OCI-LY7 (cell line): ENCODE measurements at regions not wholly inside any gene's neighbourhood (a gene's known extent, or its start where the extent isn't known, plus 50 kb on each side); places are given as distances from the start of the nearest gene placed in this dataset.

Source experiments
- BruUV-seq: library from RNA; stranded (reverse); fragments of 400-500 nt; replicated peaks from 2 replicates; lab custom pipeline; 2021; lab: Mats Ljungman, UMichigan
- CTCF ChIA-PET: fragments of 300-600 bp; sonication (Branson Sonifier 250); formaldehyde crosslinking; loops from one replicate; lab custom pipeline; 2022; ENCODE audit warnings: antibody characterized with exemption; ENCODE audit not compliant: unreplicated experiment; lab: Charles Lee
- POLR2A ChIA-PET: fragments of 300-600 bp; sonication (Branson Sonifier 250); formaldehyde crosslinking; loops from one replicate; lab custom pipeline; 2022; ENCODE audit warnings: antibody characterized with exemption; lab: Charles Lee
- DNase-seq: peaks from one replicate; pipeline ENCODE4 v3.0.0-alpha.2; 2015; ENCODE audit warnings: low spot score
- H2AFZ ChIP-seq: fragments of 200-600 bp; sonication (generic), shearing (Covaris generic); 2 replicates; pipeline ENCODE4 v1.6.1; 2014; ENCODE audit warnings: mild to moderate bottlenecking, antibody characterized with exemption, low read length, moderate library complexity
- H3K27ac ChIP-seq: fragments of 200-600 bp; sonication (generic); 2 replicates; pipeline ENCODE4 v1.5.1; 2014; ENCODE audit warnings: mixed run types, low read depth, mild to moderate bottlenecking, moderate library complexity, low read length, inconsistent platforms; ENCODE audit not compliant: poor library complexity, severe bottlenecking
- H3K36me3 ChIP-seq: fragments of 200-600 bp; sonication (generic); 2 replicates; pipeline ENCODE4 v1.6.1; 2014; ENCODE audit warnings: mild to moderate bottlenecking, antibody characterized with exemption, low read length, moderate library complexity, mixed read lengths; ENCODE audit not compliant: insufficient read depth
- H3K4me1 ChIP-seq: fragments of 200-600 bp; sonication (generic); 2 replicates; pipeline ENCODE4 v1.5.1; 2014; ENCODE audit warnings: mild to moderate bottlenecking, low read length; ENCODE audit not compliant: insufficient read depth, poor library complexity, severe bottlenecking
- H3K4me2 ChIP-seq: fragments of 200-600 bp; sonication (generic); 2 replicates; pipeline ENCODE4 v1.6.1; 2014; ENCODE audit warnings: mild to moderate bottlenecking, low read length
- H3K4me3 ChIP-seq: fragments of 200-600 bp; sonication (generic); 2 replicates; pipeline ENCODE4 v1.5.1; 2014; ENCODE audit warnings: mild to moderate bottlenecking, low read depth, low read length; ENCODE audit not compliant: poor library complexity, severe bottlenecking
- H3K79me2 ChIP-seq: fragments of 200-600 bp; sonication (generic); 2 replicates; pipeline ENCODE4 v1.6.1; 2016; ENCODE audit warnings: low read depth, mild to moderate bottlenecking, low read length, moderate library complexity, mixed read lengths; ENCODE audit not compliant: insufficient read depth
- H3K9me2 ChIP-seq: fragments of 200-600 bp; sonication (generic); 2 replicates; pipeline ENCODE4 v1.6.1; 2016; ENCODE audit warnings: mild to moderate bottlenecking, low read length, mixed read lengths; ENCODE audit not compliant: insufficient read depth
- H3K9me3 ChIP-seq: fragments of 200-600 bp; sonication (generic); 2 replicates; pipeline ENCODE4 v1.6.1; 2014; ENCODE audit warnings: mild to moderate bottlenecking, mixed run types, low read length, mixed read lengths
- H4K20me1 ChIP-seq: fragments of 200-600 bp; sonication (generic); 2 replicates; pipeline ENCODE4 v1.6.1; 2014; ENCODE audit warnings: mild to moderate bottlenecking, antibody characterized with exemption, low read length, moderate library complexity, mixed read lengths; ENCODE audit not compliant: insufficient read depth
- CTCF ChIP-seq: fragments of 200-600 bp; sonication (generic); conservative IDR thresholded peaks from 2 replicates; pipeline ENCODE4 v1.5.1; 2014; ENCODE audit warnings: mild to moderate bottlenecking, antibody characterized with exemption, low read length, moderate library complexity, mixed read lengths
- EZH2phosphoT487 ChIP-seq: fragments of 200-600 bp; sonication (generic); IDR thresholded peaks from 2 replicates; pipeline ENCODE4 v1.6.1; 2018; ENCODE audit warnings: low read depth, borderline replicate concordance, mild to moderate bottlenecking, mixed run types, antibody characterized with exemption, low read length, moderate library complexity, mixed read lengths
- intact Hi-C: fragments of 100-400 bp; cut with micrococcal nuclease; formaldehyde crosslinking; loops from one replicate; pipeline ENCODE4 v1.10.0; 2022; ENCODE audit not compliant: unreplicated experiment

GRCh38 chr6:18845896-18846295 is 458.7 kb downstream of the RNF144B start:
- DNase-seq = no peak
- Histone ChIP-seq H3K79me2 (no peaks in the 10 kb centered on the region), H3K4me1 (no peaks in the 10 kb centered on the region), H4K20me1 (no peaks in the 10 kb centered on the region), H3K4me3 (no peak overlapping the region), H3K4me2 (no peak overlapping the region), H3K36me3 (no peaks in the 10 kb centered on the region), H3K9me3 (no peaks in the 10 kb centered on the region), H2AFZ (no peak overlapping the region), H3K27ac (no peak overlapping the region), H3K9me2 (no peaks in the 10 kb centered on the region)
- ChIA-PET CTCF (no interaction called here), POLR2A (no interaction called here)
- no peak for TF ChIP-seq EZH2phosphoT487
- TF ChIP-seq CTCF = no peak
- intact Hi-C loops = no loop called here
- no TSS peak for BruUV-seq

GRCh38 chr6:18846327-18846726 is 459.2 kb downstream of the RNF144B start:
- no peak overlapping the region for H3K4me2 ChIP-seq
- H3K27ac ChIP-seq = no peak overlapping the region
- no peaks in the 10 kb centered on the region for H3K9me2 ChIP-seq
- TF ChIP-seq CTCF = no peak
- no peak for TF ChIP-seq EZH2phosphoT487
- no peaks in the 10 kb centered on the region for H3K9me3 ChIP-seq
- no peaks in the 10 kb centered on the region for H3K4me1 ChIP-seq
- H3K4me3 ChIP-seq = no peak overlapping the region
- no TSS peak for BruUV-seq
- H4K20me1 ChIP-seq = no peaks in the 10 kb centered on the region
- POLR2A ChIA-PET = no interaction called here
- no peaks in the 10 kb centered on the region for H3K36me3 ChIP-seq
- intact Hi-C loops = no loop called here
- no peak for DNase-seq
- H3K79me2 ChIP-seq = no peaks in the 10 kb centered on the region
- CTCF ChIA-PET = no interaction called here
- no peak overlapping the region for H2AFZ ChIP-seq

- no peaks in the 10 kb centered on the region for H3K79me2 ChIP-seq
- no peak for TF ChIP-seq EZH2phosphoT487
- no peak for TF ChIP-seq CTCF
- H3K9me3 ChIP-seq = no peaks in the 10 kb centered on the region
- no peak overlapping the region for H2AFZ ChIP-seq
- H3K36me3 ChIP-seq = no peaks in the 10 kb centered on the region
- no peaks in the 10 kb centered on the region for H4K20me1 ChIP-seq
- no peaks in the 10 kb centered on the region for H3K9me2 ChIP-seq
- H3K4me2 ChIP-seq = no peak overlapping the region
- no TSS peak for BruUV-seq
- no peak overlapping the region for H3K27ac ChIP-seq
- intact Hi-C loops = no loop called here
- no peak for DNase-seq
- ChIA-PET CTCF (no interaction called here), POLR2A (no interaction called here)
- H3K4me1 ChIP-seq = no peaks in the 10 kb centered on the region
- H3K4me3 ChIP-seq = no peak overlapping the region
These were observed 474.1 kb downstream of the RNF144B start for GRCh38 chr6:18861204-18861603.
